Stomach (tissue), 8 donors: ENCODE measurements at regions not wholly inside any gene's neighbourhood (a gene's known extent, or its start where the extent isn't known, plus 50 kb on each side); places are given as distances from the start of the nearest gene placed in this dataset.

Experiments used
- DNase-seq, 2 donors: peaks; one replicate each; pipeline versions ENCODE4 v3.0.0 to v3.0.0-alpha.2; 2013 to 2019
- H3K27ac ChIP-seq, 5 donors: fragments of 200-600 bp in 4 of 5; sonication (generic) in 4 of 5; one replicate each; pipeline ENCODE4 v1.5.1; 2013 to 2019; ENCODE audit warnings: mild to moderate bottlenecking in 1 of 5, moderate library complexity in 1 of 5
- H3K27me3 ChIP-seq, 3 donors: fragments of 200-600 bp; sonication (generic); one replicate each; pipeline ENCODE4 v1.5.1; 2017 to 2019; ENCODE audit warnings: mixed run types in 1 of 3
- H3K36me3 ChIP-seq, 4 donors: fragments of 200-600 bp; sonication (generic); 1 replicate in 3 of 4; 2 replicates in 1 of 4; pipeline ENCODE4 v1.5.1; 2016 to 2019
- H3K4me1 ChIP-seq, 4 donors: fragments of 200-600 bp; sonication (generic); one replicate each; pipeline ENCODE4 v1.5.1; 2016 to 2019
- H3K4me3 ChIP-seq, 4 donors: fragments of 200-600 bp; sonication (generic) in 3 of 4; one replicate each; pipeline ENCODE4 v1.5.1; 2016 to 2019; ENCODE audit warnings: mild to moderate bottlenecking in 1 of 4
- H3K9me3 ChIP-seq, 4 donors: fragments of 200-600 bp; sonication (generic); one replicate each; pipeline ENCODE4 v1.5.1; 2016 to 2019
- EP300 ChIP-seq: sonication (generic); formaldehyde crosslinking; IDR thresholded peaks from one replicate; pipeline ENCODE4 v1.6.1; 2017; ENCODE audit warnings: antibody characterized with exemption
- POLR2A ChIP-seq, 4 donors: fragments of 450-650 bp; IDR thresholded peaks; one replicate each; pipeline ENCODE4 v1.6.1; 2016; ENCODE audit warnings: antibody characterized with exemption in 4 of 4, control low read depth in 2 of 4, mild to moderate bottlenecking in 1 of 4, moderate library complexity in 1 of 4
- POLR2AphosphoS5 ChIP-seq, 3 donors: sonication (generic); formaldehyde crosslinking; IDR thresholded peaks; one replicate each; pipeline ENCODE4 v1.6.1; 2016; ENCODE audit warnings: antibody characterized with exemption in 3 of 3
- WGBS, 5 donors: extraction: QIAGEN DNeasy Blood & Tissue Kit in 3 of 5; methylation state at CpG; one replicate each; pipeline versions ENCODE4 v1.1.5 to v1.1.7; 2013 to 2018; 5-methylcytosine and 5-hydroxymethylcytosine counted together
- intact Hi-C: fragments of 100-400 bp; cut with DNase I; formaldehyde crosslinking; loops from one replicate; pipeline ENCODE4 v1.15.1; 2023; ENCODE audit warnings: low total_unique reads
- TF ChIP-seq, protein P1 (sequence below), 7 experiments: fragments of 450-650 bp in 4 of 7; fragments of 200-600 bp in 3 of 7; sonication (generic) in 3 of 7; IDR thresholded peaks; one replicate each; pipeline ENCODE4 v1.5.1; 2016 to 2019; ENCODE audit warnings: antibody characterized with exemption in 7 of 7, control low read depth in 2 of 7, mild to moderate bottlenecking in 1 of 7
- donor health status: healthy with polysubstance abuse.
- donor health status: Bipolar disorder and iron deficiency.
- donor health status: healthy.

DNA sequence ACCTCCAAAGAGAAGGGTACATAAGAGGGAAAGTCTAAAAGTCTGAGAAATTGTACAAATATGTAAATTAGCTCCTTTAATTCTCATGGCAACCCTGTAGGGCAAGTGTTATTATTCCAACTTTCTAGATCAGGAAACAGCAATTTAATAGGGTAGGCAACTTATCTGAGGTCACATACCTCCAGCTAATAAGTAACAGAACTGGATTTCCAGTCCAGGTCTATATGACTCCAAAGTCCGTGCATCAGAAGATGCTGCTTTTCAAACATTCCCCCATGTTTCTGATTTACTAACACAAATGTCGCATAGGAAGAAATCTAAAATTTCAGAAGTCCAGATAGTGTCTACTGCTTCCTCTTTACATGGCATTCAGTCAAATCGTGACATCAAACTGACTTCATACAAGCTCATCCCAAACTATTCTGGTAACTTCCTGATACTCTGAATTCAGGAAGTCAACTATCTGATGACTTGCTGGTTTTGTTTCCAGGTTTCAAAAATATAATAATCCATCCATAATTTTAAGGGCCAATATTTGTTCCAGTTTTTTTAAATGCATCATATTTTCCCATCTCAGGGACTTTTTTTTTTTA, 419.3 kb upstream of the ACVR2A start:
- TF ChIP-seq, protein P1, sequence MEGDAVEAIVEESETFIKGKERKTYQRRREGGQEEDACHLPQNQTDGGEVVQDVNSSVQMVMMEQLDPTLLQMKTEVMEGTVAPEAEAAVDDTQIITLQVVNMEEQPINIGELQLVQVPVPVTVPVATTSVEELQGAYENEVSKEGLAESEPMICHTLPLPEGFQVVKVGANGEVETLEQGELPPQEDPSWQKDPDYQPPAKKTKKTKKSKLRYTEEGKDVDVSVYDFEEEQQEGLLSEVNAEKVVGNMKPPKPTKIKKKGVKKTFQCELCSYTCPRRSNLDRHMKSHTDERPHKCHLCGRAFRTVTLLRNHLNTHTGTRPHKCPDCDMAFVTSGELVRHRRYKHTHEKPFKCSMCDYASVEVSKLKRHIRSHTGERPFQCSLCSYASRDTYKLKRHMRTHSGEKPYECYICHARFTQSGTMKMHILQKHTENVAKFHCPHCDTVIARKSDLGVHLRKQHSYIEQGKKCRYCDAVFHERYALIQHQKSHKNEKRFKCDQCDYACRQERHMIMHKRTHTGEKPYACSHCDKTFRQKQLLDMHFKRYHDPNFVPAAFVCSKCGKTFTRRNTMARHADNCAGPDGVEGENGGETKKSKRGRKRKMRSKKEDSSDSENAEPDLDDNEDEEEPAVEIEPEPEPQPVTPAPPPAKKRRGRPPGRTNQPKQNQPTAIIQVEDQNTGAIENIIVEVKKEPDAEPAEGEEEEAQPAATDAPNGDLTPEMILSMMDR (IDR thresholded peaks at IDR 0.05), result no peak
- TF ChIP-seq EP300, result no peak
- no peak for TF ChIP-seq POLR2A (IDR thresholded peaks at IDR 0.05)
- TF ChIP-seq POLR2AphosphoS5 (IDR thresholded peaks at IDR 0.05), result no peak
- 47 to 63% (median 54%) methylated on average over 3 of the region's 3 CpGs for WGBS, 5 donors
- intact Hi-C loops, result no loop called here
- Histone ChIP-seq H3K27me3 (no peaks in the 10 kb centered on the region), H3K36me3 (no peaks in the 10 kb centered on the region), H3K27ac (peak overlapping the region in 2 of 5 donors; percentile 9 to 40), H3K4me3 (no peak overlapping the region), H3K9me3 (no peaks in the 10 kb centered on the region), H3K4me1 (peaks cover 0 to 12% (median 3%) of the 10 kb centered on the region in 4 donors)
- peak in 1 of 2 donors; percentile 59 for DNase-seq

DNA sequence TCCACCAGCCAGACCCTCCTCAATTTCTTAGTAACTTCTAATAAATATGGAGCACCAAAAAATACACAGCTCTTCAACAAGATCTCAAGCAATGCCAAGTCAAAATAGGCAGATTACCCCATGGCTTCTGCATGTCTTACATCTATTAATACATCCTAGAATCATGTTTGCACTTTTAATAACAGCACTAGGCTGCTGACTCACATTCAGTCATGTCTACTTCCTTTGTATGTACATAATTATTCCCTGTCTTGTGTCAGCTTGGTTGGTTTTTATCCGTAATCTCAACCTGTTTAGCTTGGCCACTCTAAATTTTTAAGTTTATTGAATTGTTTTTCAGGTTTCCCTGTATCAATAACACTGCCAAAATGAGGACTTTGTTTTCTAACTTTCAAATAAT, 420.1 kb upstream of the ACVR2A start:
- peak in 1 of 2 donors; percentile 19 for DNase-seq
- 37 to 73% (median 59%) methylated on average over 1 of the region's 1 CpG for WGBS, 5 donors
- Histone ChIP-seq H3K4me3 (no peak overlapping the region), H3K4me1 (peaks cover 0 to 11% (median 2%) of the 10 kb centered on the region in 4 donors), H3K27ac (peak overlapping the region in 1 of 5 donors; percentile 40), H3K27me3 (no peaks in the 10 kb centered on the region), H3K36me3 (no peaks in the 10 kb centered on the region), H3K9me3 (no peaks in the 10 kb centered on the region)
- TF ChIP-seq POLR2A (IDR thresholded peaks at IDR 0.05) (no peak), POLR2AphosphoS5 (IDR thresholded peaks at IDR 0.05) (no peak), EP300 (no peak)
- TF ChIP-seq, protein P1 (IDR thresholded peaks at IDR 0.05), result no peak
- intact Hi-C loops, result no loop called here

DNA sequence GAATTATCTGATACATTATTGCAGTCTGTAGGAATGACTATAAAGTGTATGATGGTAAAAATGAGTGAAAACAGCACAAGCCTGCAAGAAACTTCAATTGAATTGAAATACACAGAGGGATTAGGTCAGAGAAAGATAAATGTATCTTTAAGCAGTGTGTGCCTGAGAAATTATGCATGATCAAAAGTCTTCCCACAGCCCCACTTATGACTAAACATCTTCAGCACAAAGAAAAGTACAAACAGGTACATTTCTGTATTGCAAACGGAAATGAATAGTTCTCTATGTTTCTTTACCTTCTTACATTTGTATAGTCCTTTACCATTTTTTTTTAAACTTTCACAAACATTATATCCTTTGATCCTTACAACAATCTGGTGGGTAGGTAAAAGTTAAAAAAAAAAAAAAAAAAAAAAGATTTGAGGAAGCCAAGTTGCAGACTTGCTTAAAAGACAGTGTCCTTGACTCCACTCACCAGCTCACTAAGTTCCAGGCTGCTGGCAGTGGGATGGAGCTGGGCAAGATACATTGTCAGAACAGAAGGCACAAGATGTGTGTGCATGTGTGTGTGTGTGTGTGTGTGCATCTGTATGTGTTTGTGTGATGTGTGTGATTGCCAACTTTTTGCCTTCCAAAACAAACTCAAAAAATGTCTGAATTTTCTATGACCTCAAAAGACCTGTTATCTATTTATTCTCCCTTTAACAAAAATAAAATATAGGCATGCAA, 423.7 kb upstream of the ACVR2A start:
- DNase-seq, result no peak
- Histone ChIP-seq H3K9me3 (no peaks in the 10 kb centered on the region), H3K27ac (no peak overlapping the region), H3K4me3 (no peak overlapping the region), H3K27me3 (no peaks in the 10 kb centered on the region), H3K4me1 (peaks cover 0 to 11% (median 2%) of the 10 kb centered on the region in 4 donors), H3K36me3 (no peaks in the 10 kb centered on the region)
- 48 to 83% (median 67%) methylated on average over 1 of the region's 1 CpG for WGBS, 5 donors
- intact Hi-C loops, result no loop called here
- TF ChIP-seq, protein P1 (IDR thresholded peaks at IDR 0.05), result no peak
- TF ChIP-seq POLR2A (IDR thresholded peaks at IDR 0.05), result no peak
- TF ChIP-seq EP300, result no peak
- no peak for TF ChIP-seq POLR2AphosphoS5 (IDR thresholded peaks at IDR 0.05)

DNA sequence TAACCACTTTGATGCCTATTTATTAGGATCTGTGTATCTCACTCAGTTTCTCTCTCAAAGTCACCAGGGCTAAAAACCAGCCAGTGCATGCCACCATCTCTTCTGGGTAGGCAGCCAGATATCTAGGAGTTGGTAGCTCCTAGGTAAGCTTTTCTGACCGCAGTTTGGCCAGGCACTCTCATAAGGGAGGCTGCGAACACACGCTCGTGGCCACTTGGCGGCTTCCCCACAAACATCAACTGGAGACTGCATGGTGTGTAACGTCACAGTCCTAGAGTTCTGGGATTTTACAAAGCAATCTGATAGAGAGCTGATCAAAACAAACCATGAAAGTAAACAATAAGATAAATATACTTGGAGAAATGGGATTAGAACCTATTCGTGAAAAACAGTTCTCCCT, 424.3 kb upstream of the ACVR2A start:
- DNase-seq, result no peak
- H3K27me3 ChIP-seq, result no peaks in the 10 kb centered on the region
- H3K27ac ChIP-seq, result no peak overlapping the region
- no peaks in the 10 kb centered on the region for H3K9me3 ChIP-seq
- 60 to 74% (median 62%) methylated on average over 7 of the region's 7 CpGs for WGBS, 5 donors
- TF ChIP-seq POLR2A (IDR thresholded peaks at IDR 0.05), result no peak
- no peak for TF ChIP-seq POLR2AphosphoS5 (IDR thresholded peaks at IDR 0.05)
- TF ChIP-seq, protein P1 (IDR thresholded peaks at IDR 0.05), result no peak
- no peak for TF ChIP-seq EP300
- intact Hi-C loops, result no loop called here
- H3K4me1 ChIP-seq, result peaks cover 0 to 7% (median 2%) of the 10 kb centered on the region in 4 donors
- no peaks in the 10 kb centered on the region for H3K36me3 ChIP-seq
- H3K4me3 ChIP-seq, result no peak overlapping the region
